ENCODE measurements at regions not wholly inside any gene's neighbourhood (a gene's known extent, or its start where the extent isn't known, plus 50 kb on each side); places are given as distances from the start of the nearest gene placed in this dataset.

DNA sequence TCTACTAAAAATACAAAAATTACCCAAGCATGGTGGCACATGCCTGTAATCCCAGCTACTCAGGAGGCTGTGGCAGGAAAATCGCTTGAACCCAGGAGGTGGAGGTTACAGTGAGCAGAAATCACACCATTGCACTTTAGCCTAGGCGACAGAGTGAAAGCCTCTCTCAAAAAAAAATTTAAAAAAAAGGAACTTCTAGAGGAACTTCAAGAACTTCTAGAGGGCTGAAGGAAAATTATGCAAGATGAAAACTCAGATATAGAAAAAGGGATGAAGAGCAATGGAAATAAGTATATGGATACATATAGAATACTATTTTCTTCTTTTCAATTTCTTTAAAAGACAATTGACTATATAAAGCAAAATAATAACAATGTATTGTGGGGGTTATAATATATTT is 51.2 kb upstream of the PRR5 start:
- TF ChIP-seq, protein P1, sequence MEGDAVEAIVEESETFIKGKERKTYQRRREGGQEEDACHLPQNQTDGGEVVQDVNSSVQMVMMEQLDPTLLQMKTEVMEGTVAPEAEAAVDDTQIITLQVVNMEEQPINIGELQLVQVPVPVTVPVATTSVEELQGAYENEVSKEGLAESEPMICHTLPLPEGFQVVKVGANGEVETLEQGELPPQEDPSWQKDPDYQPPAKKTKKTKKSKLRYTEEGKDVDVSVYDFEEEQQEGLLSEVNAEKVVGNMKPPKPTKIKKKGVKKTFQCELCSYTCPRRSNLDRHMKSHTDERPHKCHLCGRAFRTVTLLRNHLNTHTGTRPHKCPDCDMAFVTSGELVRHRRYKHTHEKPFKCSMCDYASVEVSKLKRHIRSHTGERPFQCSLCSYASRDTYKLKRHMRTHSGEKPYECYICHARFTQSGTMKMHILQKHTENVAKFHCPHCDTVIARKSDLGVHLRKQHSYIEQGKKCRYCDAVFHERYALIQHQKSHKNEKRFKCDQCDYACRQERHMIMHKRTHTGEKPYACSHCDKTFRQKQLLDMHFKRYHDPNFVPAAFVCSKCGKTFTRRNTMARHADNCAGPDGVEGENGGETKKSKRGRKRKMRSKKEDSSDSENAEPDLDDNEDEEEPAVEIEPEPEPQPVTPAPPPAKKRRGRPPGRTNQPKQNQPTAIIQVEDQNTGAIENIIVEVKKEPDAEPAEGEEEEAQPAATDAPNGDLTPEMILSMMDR (IDR thresholded peaks at IDR 0.05) = no peak
- TF ChIP-seq, protein P2, sequence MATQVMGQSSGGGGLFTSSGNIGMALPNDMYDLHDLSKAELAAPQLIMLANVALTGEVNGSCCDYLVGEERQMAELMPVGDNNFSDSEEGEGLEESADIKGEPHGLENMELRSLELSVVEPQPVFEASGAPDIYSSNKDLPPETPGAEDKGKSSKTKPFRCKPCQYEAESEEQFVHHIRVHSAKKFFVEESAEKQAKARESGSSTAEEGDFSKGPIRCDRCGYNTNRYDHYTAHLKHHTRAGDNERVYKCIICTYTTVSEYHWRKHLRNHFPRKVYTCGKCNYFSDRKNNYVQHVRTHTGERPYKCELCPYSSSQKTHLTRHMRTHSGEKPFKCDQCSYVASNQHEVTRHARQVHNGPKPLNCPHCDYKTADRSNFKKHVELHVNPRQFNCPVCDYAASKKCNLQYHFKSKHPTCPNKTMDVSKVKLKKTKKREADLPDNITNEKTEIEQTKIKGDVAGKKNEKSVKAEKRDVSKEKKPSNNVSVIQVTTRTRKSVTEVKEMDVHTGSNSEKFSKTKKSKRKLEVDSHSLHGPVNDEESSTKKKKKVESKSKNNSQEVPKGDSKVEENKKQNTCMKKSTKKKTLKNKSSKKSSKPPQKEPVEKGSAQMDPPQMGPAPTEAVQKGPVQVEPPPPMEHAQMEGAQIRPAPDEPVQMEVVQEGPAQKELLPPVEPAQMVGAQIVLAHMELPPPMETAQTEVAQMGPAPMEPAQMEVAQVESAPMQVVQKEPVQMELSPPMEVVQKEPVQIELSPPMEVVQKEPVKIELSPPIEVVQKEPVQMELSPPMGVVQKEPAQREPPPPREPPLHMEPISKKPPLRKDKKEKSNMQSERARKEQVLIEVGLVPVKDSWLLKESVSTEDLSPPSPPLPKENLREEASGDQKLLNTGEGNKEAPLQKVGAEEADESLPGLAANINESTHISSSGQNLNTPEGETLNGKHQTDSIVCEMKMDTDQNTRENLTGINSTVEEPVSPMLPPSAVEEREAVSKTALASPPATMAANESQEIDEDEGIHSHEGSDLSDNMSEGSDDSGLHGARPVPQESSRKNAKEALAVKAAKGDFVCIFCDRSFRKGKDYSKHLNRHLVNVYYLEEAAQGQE (IDR thresholded peaks at IDR 0.05; ENCODE audit: insufficient read depth in 1 of 2, low read depth in 2 of 2, low read length in 1 of 2) = no peak
